T47D (cell line): ENCODE measurements at regions not wholly inside any gene's neighbourhood (a gene's known extent, or its start where the extent isn't known, plus 50 kb on each side); places are given as distances from the start of the nearest gene placed in this dataset.

Experiments used
- DNase-seq, 2 experiments: peaks; one replicate each; pipeline versions ENCODE4 v3.0.0 to v3.0.0-alpha.2; 2011 to 2012; ENCODE audit warnings: low read depth in 1 of 2, low spot score in 1 of 2
- JUND ChIP-seq: IDR thresholded peaks from 2 replicates; pipeline ENCODE4 v1.6.1; 2012; ENCODE audit warnings: low read depth
- in situ Hi-C: cut with HindIII; loops from 2 replicates; pipeline ENCODE4 v1.10.0; 2016; ENCODE audit warnings: low sequenced_read_pairs, low pct_unique_long_range_greater_than_20kb

DNA sequence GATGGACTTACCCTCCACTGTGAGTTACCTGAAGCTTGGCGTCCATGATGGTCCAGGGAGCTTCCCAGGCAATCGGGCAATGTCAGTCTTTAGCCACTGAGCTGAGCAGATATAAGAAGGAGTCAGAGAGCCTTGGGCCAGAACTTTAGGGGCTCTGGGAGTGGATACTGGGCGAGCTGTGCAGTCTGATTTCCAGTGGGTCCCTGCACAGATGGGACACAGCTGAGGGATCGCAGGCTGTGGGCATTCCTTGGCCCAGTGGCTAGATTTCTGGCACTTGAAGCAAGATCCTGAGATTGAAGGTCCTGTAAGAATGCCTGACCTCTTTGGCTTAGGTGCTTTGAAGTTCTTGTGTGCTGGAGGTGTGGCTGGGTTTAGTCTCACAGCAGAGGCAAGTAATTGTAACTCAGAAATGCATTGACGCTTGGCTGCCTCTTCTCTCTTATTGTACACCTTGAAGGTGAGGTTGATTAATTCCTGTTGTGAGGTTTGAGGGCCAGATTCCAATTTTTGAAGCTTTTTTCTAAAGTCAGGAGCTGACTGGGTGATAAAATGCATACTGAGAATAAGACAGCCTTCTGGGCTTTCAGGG, 2283.8 kb downstream of the TP53TG3F start:
- TF ChIP-seq JUND = no peak
- in situ Hi-C loops = no loop called here
- no peak for DNase-seq

DNA sequence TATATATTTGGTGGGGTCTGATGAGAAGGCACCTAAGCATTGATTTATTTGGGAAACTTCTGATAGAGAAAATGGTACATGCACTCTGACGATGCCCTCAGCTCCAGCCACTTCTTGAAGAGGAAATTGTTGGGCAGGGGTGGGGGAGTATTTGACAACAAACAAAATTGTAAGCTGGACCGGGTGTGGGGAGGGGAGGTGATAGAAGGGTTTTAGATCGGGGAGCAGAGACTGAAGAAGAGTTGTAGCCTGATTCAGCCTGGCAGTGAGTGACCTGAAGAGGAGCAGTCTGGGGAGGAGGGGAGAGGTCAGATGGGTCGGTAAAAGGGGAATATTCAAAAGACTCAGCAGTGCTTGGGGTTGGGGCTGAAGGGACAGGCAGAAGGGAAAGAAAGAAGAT, 2284.7 kb downstream of the TP53TG3F start:
- no peak for DNase-seq
- in situ Hi-C loops = no loop called here
- TF ChIP-seq JUND = no peak

DNA sequence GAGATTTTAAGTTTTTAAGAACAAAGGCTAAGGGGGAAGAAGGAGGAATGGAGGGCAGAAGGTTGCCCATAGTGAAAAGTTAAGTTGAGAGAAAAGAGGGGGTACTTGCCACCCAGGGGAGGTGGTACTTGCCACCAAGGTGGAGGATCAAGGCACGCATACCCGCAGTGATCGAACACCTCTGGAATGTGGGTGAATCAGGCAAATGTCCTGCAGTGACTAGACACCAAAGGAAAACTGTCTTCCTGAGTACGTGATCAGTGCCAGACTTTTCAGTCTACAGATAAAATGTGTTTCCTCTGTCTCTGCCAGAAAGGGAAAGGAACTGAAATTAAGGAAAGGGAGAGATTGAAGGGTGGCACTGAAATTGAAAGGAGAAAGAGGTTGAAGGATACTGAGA, 2285.3 kb downstream of the TP53TG3F start:
- DNase-seq = no peak
- in situ Hi-C loops = no loop called here
- TF ChIP-seq JUND = no peak

DNA sequence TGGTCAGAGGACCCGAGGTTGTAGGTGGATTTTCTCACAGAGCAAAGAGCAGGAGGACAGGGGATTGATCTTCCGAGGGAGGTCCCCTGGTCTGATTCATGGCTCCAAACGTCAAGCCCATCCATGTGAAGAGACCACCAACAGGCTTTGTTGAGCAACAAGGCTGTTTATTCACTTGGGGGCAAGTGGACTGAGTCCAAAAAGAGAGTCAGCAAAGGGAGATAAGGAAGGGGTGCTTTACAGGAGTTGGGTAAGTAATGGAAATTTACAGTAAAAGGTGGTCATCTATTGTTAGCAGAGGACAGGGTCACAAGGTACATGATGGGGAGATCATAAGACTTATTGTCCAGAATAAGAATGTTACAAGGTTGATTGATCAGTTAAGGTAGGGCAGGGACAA, 2285.8 kb downstream of the TP53TG3F start:
- in situ Hi-C loops = no loop called here
- DNase-seq = no peak
- TF ChIP-seq JUND = no peak

DNA sequence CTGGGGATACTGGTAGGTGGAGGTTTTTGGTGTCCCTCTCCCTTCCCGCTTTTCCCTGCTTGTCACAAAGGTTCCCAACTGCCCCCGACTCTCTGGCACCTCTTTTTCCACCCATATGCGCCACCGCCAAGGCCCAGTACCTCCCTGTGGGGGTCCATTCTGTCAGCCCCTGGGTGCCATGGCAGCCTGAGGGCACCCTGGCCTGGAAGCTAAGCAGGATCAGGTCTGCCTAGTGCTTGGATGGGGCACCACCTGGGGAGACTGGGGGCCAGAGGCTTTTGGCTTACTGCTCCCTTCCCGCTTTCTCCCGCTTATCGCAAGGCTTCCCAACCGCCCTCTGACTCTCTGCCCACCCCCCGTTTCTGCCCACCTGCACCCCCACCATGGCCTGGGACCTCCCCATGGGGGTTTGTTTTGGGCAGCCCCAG, 2286.4 kb downstream of the TP53TG3F start:
- no peak for TF ChIP-seq JUND
- in situ Hi-C loops = no loop called here
- DNase-seq = no peak

DNA sequence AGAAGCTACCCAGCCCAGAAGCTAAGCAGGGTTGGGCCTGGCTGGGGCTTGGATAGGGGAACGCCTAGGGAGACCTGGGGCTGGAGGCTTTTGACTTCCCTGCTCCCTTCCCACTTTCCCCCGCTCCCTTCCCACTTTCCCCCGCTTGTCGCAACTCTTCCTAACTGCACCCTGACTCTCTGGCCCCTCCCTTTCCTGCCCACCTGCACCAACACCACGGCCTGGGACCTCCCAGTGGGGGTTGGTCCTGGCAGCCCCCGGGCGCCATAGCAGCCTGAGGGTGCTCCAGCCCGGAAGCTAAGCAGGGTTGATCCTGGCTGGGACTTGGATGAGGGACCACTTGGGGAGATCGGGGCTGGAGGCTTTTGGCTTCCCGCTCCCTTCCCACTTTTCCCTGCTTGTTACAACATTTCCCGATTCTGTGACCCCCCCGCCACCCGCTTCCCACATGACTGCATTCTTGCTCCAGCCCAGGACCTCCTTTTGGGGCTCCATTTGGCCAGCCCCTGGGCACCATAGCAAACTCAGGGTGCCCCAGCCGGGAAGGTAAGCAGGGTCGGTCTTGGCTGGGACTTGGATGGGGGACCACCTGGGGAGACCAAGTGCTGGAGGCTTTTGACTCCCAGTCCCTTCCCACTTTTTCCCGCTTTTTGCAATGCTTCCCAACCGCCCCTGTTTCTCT, 2287.0 kb downstream of the TP53TG3F start:
- DNase-seq = no peak
- no peak for TF ChIP-seq JUND
- in situ Hi-C loops = no loop called here

DNA sequence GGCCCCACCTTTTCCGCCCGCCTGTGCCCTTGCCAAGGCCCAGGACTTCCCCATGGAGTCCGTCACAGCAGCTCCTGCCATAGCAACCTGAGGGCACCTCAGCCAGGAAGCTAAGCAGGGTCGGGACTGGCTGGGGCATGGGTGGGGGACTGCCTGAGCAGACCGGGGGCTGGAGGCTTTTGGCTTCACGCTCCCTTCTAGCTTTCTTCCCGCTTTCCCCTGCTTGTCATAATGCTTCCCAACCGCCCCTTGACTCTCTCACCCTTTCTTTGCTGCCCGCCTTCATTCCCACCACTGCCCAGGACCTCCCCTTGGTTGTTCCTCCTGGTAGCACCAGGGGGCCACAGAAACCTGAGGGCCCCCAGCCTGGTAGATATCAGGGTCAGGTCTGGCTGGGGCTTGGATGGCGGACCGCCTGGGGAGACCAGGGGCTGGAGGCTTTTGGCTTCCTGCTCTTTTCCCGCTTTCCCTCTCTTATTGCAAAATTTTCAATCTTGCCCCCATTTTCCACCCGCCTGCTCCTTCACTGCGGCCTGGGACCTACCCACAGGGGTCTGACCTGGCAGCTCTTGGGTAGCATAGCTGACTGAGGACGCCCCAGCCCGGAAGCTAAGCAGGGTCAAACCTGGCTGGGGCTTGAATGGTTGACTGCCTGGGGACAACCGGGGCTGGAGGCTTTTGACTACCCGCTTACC, 2287.7 kb downstream of the TP53TG3F start:
- no peak for DNase-seq
- TF ChIP-seq JUND = no peak
- in situ Hi-C loops = no loop called here

DNA sequence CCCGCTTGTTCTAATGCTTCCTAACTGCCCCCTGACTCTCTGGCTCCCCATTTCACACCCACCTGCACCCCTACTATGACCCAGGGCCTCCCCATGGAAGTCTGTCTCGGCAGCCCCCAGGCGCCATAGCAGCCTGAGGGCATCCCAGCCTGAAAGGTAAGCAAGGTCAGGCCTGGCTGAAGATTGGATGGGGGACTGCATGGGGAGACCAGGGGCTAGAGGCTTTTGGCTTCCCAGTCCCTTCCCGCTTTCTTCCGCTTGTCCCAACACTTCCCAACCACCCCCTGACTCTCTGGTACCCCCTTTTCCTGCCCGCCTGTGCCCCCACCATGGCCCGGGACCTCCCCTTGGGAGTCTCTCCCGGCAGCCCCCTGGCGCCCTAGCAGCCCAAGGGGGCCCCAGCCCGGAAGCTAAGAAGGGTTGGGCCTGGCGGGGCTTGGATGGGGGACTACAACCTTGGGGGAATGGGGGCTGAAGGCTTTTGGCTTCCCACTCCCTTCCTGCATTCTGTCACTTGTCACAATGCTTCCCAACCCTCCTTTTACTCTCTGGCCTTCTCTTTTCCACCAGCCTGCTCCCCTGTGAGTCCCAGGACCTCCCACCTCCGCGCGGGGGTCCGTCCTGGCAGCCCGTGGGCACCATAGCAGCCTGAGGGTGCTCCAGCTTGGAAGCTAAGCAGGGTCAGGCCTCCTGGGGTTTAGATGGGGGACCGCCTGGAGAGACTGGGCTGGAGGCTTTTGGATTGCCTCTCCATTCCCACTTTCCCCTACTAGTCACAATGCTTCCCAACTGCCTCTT, 2288.4 kb downstream of the TP53TG3F start:
- TF ChIP-seq JUND = no peak
- DNase-seq = no peak
- in situ Hi-C loops = no loop called here

DNA sequence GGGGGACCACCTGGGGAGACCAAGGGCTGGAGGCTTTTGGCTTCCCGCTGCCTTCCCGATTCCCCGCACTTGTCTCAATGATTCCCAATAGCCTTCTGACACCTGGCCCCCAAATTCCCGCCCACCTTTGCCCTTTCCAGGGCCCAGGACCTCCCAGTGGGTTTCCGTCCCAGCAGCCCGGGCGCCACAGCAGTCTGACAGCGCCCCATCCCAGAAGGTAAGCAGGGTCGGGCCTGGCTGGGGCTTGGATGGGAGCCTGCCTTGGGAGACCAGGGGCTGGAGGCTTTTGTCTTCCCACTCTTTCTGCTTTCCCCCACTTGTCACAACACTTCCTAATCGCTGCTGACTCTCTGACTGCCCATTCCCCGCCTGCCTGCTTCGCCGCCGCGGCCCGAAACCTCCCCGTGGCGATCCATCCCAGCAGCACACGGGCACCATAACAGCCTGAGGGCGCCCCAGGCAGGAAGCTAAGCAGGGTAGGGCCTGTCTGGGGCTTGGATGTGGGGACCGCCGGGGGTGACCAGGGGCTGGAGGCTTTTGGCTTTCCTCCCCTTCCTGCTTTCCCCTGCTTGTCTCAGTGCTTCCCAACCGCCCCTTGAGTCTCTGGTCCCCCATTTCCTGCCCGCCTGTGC, 2289.3 kb downstream of the TP53TG3F start:
- no peak for DNase-seq
- in situ Hi-C loops = no loop called here
- no peak for TF ChIP-seq JUND

DNA sequence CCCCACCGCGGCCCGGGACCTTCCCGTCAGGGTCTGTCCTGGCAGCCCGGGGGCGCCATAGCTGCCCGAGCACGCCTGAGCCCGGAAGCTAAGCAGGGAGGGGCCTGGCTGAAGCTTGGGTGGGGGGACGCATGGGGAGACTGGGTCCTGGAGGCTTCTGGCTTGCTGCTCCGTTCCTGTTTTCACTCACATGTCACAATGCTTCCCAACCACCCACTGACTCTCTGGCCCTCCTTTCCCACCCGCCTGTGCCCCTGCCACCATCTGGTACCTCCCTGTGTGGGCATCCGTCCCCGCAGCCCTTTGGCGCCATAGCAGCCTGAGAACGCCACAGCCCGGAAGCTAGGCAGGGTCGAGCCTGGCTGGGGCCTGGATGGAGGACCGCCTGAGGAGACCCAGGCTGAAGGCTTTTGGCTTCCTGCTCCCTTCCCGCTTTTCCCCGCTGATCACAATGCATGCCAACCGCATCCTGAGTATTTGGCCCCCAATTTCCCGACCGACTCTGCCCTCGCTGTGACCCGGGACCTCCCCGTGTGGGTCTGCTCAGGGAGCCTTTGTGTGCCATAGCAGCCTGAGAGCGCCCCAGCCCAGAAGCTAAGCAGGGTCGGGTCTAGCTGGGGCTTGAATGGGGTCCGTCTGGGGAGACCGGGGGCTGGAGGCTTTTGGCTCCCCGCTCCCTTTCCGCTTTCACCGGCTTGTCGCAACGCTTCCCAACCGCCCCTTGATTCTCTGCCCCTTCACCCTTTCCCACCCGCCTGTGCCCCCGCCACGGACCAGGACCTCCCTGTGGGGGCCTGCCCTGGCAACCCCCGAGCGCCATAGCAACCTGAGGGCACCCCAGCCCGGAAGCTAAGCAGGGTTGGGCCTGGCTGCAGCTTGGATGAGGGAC, 2290.1 kb downstream of the TP53TG3F start:
- DNase-seq = no peak
- TF ChIP-seq JUND = no peak
- in situ Hi-C loops = no loop called here

DNA sequence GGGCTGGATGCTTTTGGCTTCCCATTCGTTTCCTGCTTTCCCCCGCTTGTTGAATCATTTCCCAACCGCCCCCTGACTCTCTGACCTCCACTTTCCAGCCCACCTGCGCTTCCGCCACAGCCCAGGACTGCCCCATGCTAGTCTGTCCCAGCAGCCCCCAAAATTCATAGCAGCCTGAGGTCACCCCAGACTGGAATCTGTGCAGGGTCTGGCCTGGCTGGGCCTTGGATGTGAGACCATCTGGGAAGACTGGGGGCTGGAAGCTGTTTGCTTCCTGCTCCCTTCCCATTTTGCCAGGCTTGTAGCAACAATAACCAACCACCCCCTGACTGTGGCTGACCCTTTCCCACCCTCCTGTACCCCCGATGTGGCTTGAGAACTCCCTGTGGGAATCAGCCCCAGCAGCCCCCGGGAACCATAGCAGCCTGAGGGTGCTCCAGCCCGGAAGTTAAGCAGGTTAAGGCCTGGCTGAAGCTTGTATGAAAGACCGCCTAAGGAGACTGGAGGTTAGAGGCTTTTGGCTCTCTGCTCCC, 2290.8 kb downstream of the TP53TG3F start:
- TF ChIP-seq JUND = no peak
- in situ Hi-C loops = no loop called here

More for the DNA sequence above, 2290.8 kb downstream of the TP53TG3F start:
- DNase-seq = no peak
